ENCODE measurements at regions not wholly inside any gene's neighbourhood (a gene's known extent, or its start where the extent isn't known, plus 50 kb on each side); places are given as distances from the start of the nearest gene placed in this dataset.

DNA sequence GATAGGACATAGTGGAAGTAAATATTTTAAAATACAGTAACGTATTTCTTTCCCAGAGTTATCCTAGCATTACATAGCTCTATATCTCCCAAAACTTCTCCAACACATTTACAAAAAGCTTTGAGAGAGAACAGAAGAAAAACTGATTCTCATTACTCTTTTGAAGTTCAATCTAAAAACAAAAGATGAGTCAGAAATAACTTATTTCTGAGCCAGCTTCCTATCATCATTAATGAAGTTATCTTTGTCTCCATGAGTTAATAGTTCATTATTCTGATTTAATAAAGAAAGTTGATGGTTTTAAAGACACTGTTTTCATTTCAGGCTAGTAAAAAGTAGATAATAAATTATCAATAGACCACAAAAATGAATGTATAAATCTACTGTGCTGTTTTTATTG lies 446.7 kb upstream of the SPRY2 start:
- Histone ChIP-seq H3K4me1 (ENCODE audit: low read depth) (no peaks in the 10 kb centered on the region), H3K36me3 (ENCODE audit: low read depth) (no peaks in the 10 kb centered on the region), H3K4me3 (no peak overlapping the region), H3K9me3 (no peaks in the 10 kb centered on the region)
- DNase-seq (no peak), ATAC-seq (no peak)
- intact Hi-C loops (cut with DNase I, micrococcal nuclease) = no loop called here
- TF ChIP-seq, protein P1, sequence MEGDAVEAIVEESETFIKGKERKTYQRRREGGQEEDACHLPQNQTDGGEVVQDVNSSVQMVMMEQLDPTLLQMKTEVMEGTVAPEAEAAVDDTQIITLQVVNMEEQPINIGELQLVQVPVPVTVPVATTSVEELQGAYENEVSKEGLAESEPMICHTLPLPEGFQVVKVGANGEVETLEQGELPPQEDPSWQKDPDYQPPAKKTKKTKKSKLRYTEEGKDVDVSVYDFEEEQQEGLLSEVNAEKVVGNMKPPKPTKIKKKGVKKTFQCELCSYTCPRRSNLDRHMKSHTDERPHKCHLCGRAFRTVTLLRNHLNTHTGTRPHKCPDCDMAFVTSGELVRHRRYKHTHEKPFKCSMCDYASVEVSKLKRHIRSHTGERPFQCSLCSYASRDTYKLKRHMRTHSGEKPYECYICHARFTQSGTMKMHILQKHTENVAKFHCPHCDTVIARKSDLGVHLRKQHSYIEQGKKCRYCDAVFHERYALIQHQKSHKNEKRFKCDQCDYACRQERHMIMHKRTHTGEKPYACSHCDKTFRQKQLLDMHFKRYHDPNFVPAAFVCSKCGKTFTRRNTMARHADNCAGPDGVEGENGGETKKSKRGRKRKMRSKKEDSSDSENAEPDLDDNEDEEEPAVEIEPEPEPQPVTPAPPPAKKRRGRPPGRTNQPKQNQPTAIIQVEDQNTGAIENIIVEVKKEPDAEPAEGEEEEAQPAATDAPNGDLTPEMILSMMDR (IDR thresholded peaks at IDR 0.05) = no peak

DNA sequence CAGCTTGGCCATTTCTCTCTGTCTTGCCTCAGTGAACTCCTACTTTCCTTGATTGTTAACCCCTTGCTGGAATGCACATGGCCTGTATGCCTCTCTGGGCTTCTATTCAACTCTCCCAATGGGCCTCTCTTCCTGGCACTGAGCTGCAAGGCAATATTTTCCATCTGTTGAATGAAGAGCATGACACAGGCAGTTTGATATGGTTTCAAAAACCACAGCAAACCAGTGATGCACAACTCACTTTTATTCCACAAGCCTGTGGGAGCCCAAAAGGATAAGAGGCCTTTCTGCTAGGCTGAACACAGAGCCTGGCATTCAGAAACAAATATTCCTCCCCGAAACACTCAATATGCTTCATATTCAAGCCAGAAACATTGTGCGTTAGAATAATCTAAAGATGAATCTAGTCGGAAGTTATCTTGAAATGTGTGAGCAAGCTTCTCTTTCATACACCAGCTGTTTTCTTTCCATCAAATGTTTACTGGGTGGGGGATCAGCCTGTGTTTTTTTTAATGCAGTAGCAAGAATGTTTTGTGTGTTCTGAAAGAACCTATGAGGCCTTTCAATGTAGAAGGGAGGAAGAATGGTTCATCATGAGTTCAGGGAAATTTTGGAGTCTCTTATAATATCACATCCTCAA lies 443.1 kb upstream of the SPRY2 start:
- DNase-seq (no peak), ATAC-seq (no peak)
- intact Hi-C loops (cut with DNase I, micrococcal nuclease) = no loop called here
- Histone ChIP-seq H3K9me3 (no peaks in the 10 kb centered on the region), H3K36me3 (ENCODE audit: low read depth) (no peaks in the 10 kb centered on the region), H3K4me3 (no peak overlapping the region), H3K4me1 (ENCODE audit: low read depth) (no peaks in the 10 kb centered on the region)
- TF ChIP-seq, protein P1 (IDR thresholded peaks at IDR 0.05) = no peak

DNA sequence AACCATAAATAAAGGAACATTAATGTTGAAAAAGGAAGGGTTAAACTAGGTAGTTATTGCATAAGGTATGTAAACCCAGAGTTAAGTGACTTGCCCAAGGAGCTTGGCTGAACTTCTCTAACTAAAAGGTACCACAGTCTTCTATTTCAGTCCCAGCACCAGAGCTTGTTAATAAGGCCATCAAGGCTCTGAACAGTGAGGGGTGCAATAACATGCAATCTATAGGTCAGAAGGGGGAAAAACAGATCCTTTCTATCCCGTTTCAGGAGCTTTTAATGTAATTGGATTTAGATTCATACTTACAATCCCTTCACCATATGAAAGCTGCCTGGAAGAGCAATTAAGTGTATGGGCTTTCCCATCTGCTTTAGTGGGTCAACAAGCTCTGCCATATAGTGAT lies 441.5 kb upstream of the SPRY2 start:
- ATAC-seq (no peak), DNase-seq (no peak)
- H3K4me1 ChIP-seq (ENCODE audit: low read depth) = no peaks in the 10 kb centered on the region
- no peaks in the 10 kb centered on the region for H3K36me3 ChIP-seq (ENCODE audit: low read depth)
- intact Hi-C loops (cut with DNase I, micrococcal nuclease) = no loop called here
- TF ChIP-seq, protein P1 (IDR thresholded peaks at IDR 0.05) = no peak
- no peaks in the 10 kb centered on the region for H3K9me3 ChIP-seq
- H3K4me3 ChIP-seq = no peak overlapping the region

DNA sequence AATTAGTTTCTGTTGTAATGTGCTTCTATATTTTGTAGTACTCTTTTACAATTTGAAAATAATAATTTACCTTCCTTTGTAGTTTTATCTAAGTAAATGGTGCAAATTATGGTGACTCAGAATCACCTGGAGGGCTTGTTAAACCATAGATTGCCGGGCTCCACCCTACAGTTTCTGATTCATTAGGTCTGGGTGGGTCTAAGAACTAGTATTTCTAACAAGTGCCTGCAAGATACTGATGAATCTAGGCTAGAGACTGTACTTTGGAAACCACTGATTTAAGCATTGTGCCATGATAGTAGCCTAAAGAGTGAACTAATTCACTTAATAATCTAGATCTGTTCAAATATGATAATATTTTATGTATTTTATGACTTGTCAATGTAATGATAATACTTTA lies 437.4 kb upstream of the SPRY2 start:
- DNase-seq = peak in 1 of 3 donors; percentile 2
- H3K4me1 ChIP-seq (ENCODE audit: low read depth) = no peaks in the 10 kb centered on the region
- TF ChIP-seq, protein P1 (IDR thresholded peaks at IDR 0.05) = no peak
- intact Hi-C loops (cut with DNase I, micrococcal nuclease) = no loop called here
- peak; percentile 25 for ATAC-seq
- H3K9me3 ChIP-seq = no peaks in the 10 kb centered on the region
- no peak overlapping the region for H3K4me3 ChIP-seq
- H3K36me3 ChIP-seq (ENCODE audit: low read depth) = no peaks in the 10 kb centered on the region

DNA sequence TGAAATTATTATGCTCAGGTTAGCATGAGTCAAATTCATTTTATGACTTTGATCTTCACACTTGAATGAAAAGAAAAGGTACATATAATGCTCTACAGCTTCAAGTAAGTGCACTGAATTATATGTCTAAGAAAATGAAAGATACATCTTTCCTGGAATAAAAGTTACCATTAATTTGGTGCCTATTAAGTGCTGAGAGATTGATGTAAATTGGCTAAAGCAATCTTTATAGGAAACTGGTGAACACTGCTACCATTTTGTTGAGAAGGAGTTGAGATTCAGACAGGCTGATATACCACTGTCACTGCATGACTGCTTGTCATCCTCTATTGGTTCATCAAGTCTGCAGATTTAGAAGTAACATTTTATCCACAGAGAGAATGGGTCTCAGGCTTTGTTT lies 416.8 kb upstream of the SPRY2 start:
- intact Hi-C loops (cut with DNase I, micrococcal nuclease) = no loop called here
- Histone ChIP-seq H3K9me3 (no peaks in the 10 kb centered on the region), H3K4me1 (ENCODE audit: low read depth) (no peaks in the 10 kb centered on the region), H3K4me3 (no peak overlapping the region), H3K36me3 (ENCODE audit: low read depth) (no peaks in the 10 kb centered on the region)
- ATAC-seq (no peak), DNase-seq (no peak)
- TF ChIP-seq, protein P1 (IDR thresholded peaks at IDR 0.05) = no peak

DNA sequence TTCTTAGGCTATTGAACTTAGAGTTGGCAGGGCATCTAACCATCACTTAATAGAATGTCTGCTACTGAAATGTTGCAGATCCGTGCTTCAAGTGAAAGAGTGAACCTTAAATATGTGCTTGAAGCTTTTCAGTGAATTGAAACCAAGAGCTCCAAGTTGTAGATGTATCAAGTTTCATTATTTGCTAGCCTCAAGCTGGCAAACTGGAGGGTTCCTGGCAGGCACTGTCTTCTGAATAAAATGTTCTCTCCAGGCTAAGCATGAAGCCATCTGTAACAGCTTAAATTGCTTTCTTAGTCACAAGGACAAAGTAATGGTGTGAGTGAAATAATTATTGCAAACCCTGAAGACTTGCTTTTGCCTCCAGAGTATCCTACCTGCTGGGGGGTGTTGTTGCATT lies 415.0 kb upstream of the SPRY2 start:
- DNase-seq (no peak), ATAC-seq (no peak)
- Histone ChIP-seq H3K36me3 (ENCODE audit: low read depth) (no peaks in the 10 kb centered on the region), H3K4me3 (no peak overlapping the region), H3K9me3 (no peaks in the 10 kb centered on the region), H3K4me1 (ENCODE audit: low read depth) (no peaks in the 10 kb centered on the region)
- TF ChIP-seq, protein P1 (IDR thresholded peaks at IDR 0.05) = no peak
- intact Hi-C loops (cut with DNase I, micrococcal nuclease) = no loop called here

Measured in mucosa of descending colon (tissue), 3 donors.